WTC11 (cell line): ENCODE measurements at regions not wholly inside any gene's neighbourhood (a gene's known extent, or its start where the extent isn't known, plus 50 kb on each side); places are given as distances from the start of the nearest gene placed in this dataset.

Source experiments
- ATAC-seq: fragments of 200-7000 bp; cut with Tn5 transposase; 2 replicates; pipeline ENCODE4 v1.10.0; 2021; ENCODE audit warnings: mild to moderate bottlenecking, moderate library complexity
- CTCF ChIA-PET: fragments of 300-600 bp; sonication (Branson Sonifier 250); formaldehyde crosslinking; loops from one replicate; lab custom pipeline; 2021; ENCODE audit warnings: antibody characterized with exemption; lab: Charles Lee
- POLR2A ChIA-PET: fragments of 350-600 bp; sonication (Branson Sonifier 250); formaldehyde crosslinking; loops from one replicate; lab custom pipeline; 2021; ENCODE audit warnings: antibody characterized with exemption; lab: Charles Lee
- DNase-seq: peaks from one replicate; pipeline ENCODE4 v3.0.0; 2021; ENCODE audit warnings: low spot score
- H3K27ac Mint-ChIP-seq: 2 replicates; pipeline ENCODE4 v1.8.0; 2021; ENCODE audit warnings: mixed read lengths
- H3K27me3 Mint-ChIP-seq: 2 replicates; pipeline ENCODE4 v1.8.0; 2021; ENCODE audit warnings: low read depth, mild to moderate bottlenecking, moderate library complexity, mixed read lengths
- H3K36me3 Mint-ChIP-seq: 2 replicates; pipeline ENCODE4 v1.8.0; 2021; ENCODE audit warnings: mixed read lengths
- H3K4me1 Mint-ChIP-seq: 2 replicates; pipeline ENCODE4 v1.8.0; 2022; ENCODE audit warnings: mixed read lengths
- H3K4me3 Mint-ChIP-seq: 2 replicates; pipeline ENCODE4 v1.8.0; 2021; ENCODE audit warnings: mild to moderate bottlenecking, moderate library complexity, mixed read lengths
- H3K9me3 Mint-ChIP-seq: 2 replicates; pipeline ENCODE4 v1.8.0; 2021; ENCODE audit warnings: mixed read lengths
- CBFB ChIP-seq: sonication (generic); formaldehyde crosslinking; IDR thresholded peaks from 2 replicates; pipeline ENCODE4 v1.8.1; 2022; ENCODE audit warnings: mild to moderate bottlenecking, low read depth, missing genetic modification reagents
- CREB1 ChIP-seq: sonication (generic); formaldehyde crosslinking; IDR thresholded peaks from 2 replicates; pipeline ENCODE4 v1.8.0; 2023; ENCODE audit warnings: mild to moderate bottlenecking, missing genetic modification reagents
- ESRRA ChIP-seq: sonication (generic); formaldehyde crosslinking; IDR thresholded peaks from 2 replicates; pipeline ENCODE4 v1.8.1; 2022; ENCODE audit warnings: mild to moderate bottlenecking, missing genetic modification reagents, borderline replicate concordance
- FOXK1 ChIP-seq: sonication (generic); formaldehyde crosslinking; IDR thresholded peaks from 2 replicates; pipeline ENCODE4 v1.8.0; 2022; ENCODE audit warnings: mild to moderate bottlenecking, moderate library complexity, missing genetic modification reagents
- FOXP1 ChIP-seq: sonication (generic); formaldehyde crosslinking; IDR thresholded peaks from 2 replicates; pipeline ENCODE4 v1.8.0; 2022; ENCODE audit warnings: missing genetic modification reagents, mild to moderate bottlenecking, moderate library complexity, borderline replicate concordance
- JUN ChIP-seq: sonication (generic); formaldehyde crosslinking; IDR thresholded peaks from 2 replicates; pipeline ENCODE4 v1.8.0; 2023; ENCODE audit warnings: mild to moderate bottlenecking, missing genetic modification reagents
- KAT7 ChIP-seq: sonication (generic); formaldehyde crosslinking; IDR thresholded peaks from 2 replicates; pipeline ENCODE4 v1.8.1; 2023; ENCODE audit warnings: missing genetic modification reagents, mild to moderate bottlenecking, borderline replicate concordance
- MYBL2 ChIP-seq: sonication (generic); formaldehyde crosslinking; IDR thresholded peaks from 2 replicates; pipeline ENCODE4 v1.8.1; 2023; ENCODE audit warnings: mild to moderate bottlenecking, moderate library complexity, missing genetic modification reagents
- NFE2L1 ChIP-seq: sonication (generic); formaldehyde crosslinking; IDR thresholded peaks from 2 replicates; pipeline ENCODE4 v1.8.1; 2023; ENCODE audit warnings: missing genetic modification reagents
- SMAD4 ChIP-seq: sonication (generic); formaldehyde crosslinking; IDR thresholded peaks from 2 replicates; pipeline ENCODE4 v1.8.0; 2022; ENCODE audit warnings: mild to moderate bottlenecking, missing genetic modification reagents
- SOX15 ChIP-seq: fragments of 250-450 bp; sonication (Bioruptor Pico); IDR thresholded peaks from 2 replicates; pipeline ENCODE4 v1.9.0; 2021; ENCODE audit warnings: mild to moderate bottlenecking
- ZNF263 ChIP-seq: sonication (generic); formaldehyde crosslinking; IDR thresholded peaks from 2 replicates; pipeline ENCODE4 v1.8.1; 2022; ENCODE audit warnings: low read depth, mild to moderate bottlenecking, moderate library complexity, missing genetic modification reagents
- TF ChIP-seq, protein P1 (sequence below): sonication (generic); formaldehyde crosslinking; IDR thresholded peaks from 2 replicates; pipeline ENCODE4 v1.8.0; 2023; ENCODE audit warnings: mild to moderate bottlenecking, missing genetic modification reagents
- TF ChIP-seq, protein P2 (sequence below): sonication (generic); formaldehyde crosslinking; IDR thresholded peaks from 2 replicates; pipeline ENCODE4 v1.8.1; 2022; ENCODE audit warnings: low read depth, mild to moderate bottlenecking, moderate library complexity, missing genetic modification reagents, borderline replicate concordance
- TF ChIP-seq, protein P3 (sequence below): sonication (generic); formaldehyde crosslinking; IDR thresholded peaks from 2 replicates; pipeline ENCODE4 v1.8.0; 2022; ENCODE audit warnings: mild to moderate bottlenecking, missing genetic modification reagents
- TF ChIP-seq, protein P4 (sequence below): fragments of 250-450 bp; sonication (Bioruptor Pico); IDR thresholded peaks from 2 replicates; pipeline ENCODE4 v1.9.0; 2021; ENCODE audit warnings: mild to moderate bottlenecking
- TF ChIP-seq, protein P5 (sequence below): sonication (generic); formaldehyde crosslinking; IDR thresholded peaks from 2 replicates; pipeline ENCODE4 v1.8.0; 2022; ENCODE audit warnings: mild to moderate bottlenecking, missing genetic modification reagents
- TF ChIP-seq, protein P6 (sequence below): fragments of 250-450 bp; sonication (Bioruptor Pico); IDR thresholded peaks from 2 replicates; pipeline ENCODE4 v2.1.2; 2022; ENCODE audit warnings: mild to moderate bottlenecking, moderate library complexity
- TF ChIP-seq, protein P7 (sequence below): sonication (generic); formaldehyde crosslinking; IDR thresholded peaks from 2 replicates; pipeline ENCODE4 v1.8.1; 2023; ENCODE audit warnings: mild to moderate bottlenecking, moderate library complexity, missing genetic modification reagents
- TF ChIP-seq, protein P8 (sequence below): sonication (generic); formaldehyde crosslinking; IDR thresholded peaks from 2 replicates; pipeline ENCODE4 v1.8.1; 2023; ENCODE audit warnings: mild to moderate bottlenecking, missing genetic modification reagents

DNA sequence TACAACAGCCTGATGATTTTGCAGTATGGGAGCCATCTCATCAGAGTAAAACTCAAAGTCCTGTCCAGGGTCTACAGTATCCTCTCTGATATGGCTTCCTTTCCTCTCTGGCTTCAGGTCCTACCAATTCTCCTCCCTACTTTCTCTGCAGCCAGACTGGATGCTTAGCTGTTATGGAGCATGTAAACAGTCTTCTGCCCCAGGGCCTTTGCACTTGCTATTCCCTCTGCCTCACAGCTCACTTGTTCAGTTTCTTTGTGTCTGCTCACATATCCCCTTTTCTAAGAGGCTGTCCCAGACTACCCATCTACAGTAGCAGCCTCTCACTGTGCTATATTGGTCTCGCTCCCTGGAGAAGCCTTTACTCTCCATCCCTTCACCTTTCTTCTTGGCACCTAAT, 62.2 kb downstream of the TLNRD1 start (continued):
- TF ChIP-seq, protein P1, sequence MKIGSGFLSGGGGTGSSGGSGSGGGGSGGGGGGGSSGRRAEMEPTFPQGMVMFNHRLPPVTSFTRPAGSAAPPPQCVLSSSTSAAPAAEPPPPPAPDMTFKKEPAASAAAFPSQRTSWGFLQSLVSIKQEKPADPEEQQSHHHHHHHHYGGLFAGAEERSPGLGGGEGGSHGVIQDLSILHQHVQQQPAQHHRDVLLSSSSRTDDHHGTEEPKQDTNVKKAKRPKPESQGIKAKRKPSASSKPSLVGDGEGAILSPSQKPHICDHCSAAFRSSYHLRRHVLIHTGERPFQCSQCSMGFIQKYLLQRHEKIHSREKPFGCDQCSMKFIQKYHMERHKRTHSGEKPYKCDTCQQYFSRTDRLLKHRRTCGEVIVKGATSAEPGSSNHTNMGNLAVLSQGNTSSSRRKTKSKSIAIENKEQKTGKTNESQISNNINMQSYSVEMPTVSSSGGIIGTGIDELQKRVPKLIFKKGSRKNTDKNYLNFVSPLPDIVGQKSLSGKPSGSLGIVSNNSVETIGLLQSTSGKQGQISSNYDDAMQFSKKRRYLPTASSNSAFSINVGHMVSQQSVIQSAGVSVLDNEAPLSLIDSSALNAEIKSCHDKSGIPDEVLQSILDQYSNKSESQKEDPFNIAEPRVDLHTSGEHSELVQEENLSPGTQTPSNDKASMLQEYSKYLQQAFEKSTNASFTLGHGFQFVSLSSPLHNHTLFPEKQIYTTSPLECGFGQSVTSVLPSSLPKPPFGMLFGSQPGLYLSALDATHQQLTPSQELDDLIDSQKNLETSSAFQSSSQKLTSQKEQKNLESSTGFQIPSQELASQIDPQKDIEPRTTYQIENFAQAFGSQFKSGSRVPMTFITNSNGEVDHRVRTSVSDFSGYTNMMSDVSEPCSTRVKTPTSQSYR = no peak
- TF ChIP-seq SOX15 (CRISPR knock-in tag) = no peak
- no peak for TF ChIP-seq FOXP1 (CRISPR knock-in tag)
- no peak for TF ChIP-seq ZNF263 (CRISPR knock-in tag)
- TF ChIP-seq, protein P2, sequence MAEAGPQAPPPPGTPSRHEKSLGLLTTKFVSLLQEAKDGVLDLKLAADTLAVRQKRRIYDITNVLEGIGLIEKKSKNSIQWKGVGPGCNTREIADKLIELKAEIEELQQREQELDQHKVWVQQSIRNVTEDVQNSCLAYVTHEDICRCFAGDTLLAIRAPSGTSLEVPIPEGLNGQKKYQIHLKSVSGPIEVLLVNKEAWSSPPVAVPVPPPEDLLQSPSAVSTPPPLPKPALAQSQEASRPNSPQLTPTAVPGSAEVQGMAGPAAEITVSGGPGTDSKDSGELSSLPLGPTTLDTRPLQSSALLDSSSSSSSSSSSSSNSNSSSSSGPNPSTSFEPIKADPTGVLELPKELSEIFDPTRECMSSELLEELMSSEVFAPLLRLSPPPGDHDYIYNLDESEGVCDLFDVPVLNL (CRISPR knock-in tag) = no peak
- TF ChIP-seq JUN (CRISPR knock-in tag) = no peak
- TF ChIP-seq, protein P3, sequence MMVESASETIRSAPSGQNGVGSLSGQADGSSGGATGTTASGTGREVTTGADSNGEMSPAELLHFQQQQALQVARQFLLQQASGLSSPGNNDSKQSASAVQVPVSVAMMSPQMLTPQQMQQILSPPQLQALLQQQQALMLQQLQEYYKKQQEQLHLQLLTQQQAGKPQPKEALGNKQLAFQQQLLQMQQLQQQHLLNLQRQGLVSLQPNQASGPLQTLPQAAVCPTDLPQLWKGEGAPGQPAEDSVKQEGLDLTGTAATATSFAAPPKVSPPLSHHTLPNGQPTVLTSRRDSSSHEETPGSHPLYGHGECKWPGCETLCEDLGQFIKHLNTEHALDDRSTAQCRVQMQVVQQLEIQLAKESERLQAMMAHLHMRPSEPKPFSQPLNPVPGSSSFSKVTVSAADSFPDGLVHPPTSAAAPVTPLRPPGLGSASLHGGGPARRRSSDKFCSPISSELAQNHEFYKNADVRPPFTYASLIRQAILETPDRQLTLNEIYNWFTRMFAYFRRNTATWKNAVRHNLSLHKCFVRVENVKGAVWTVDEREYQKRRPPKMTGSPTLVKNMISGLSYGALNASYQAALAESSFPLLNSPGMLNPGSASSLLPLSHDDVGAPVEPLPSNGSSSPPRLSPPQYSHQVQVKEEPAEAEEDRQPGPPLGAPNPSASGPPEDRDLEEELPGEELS = no peak
- no peak for TF ChIP-seq NFE2L1 (CRISPR knock-in tag)
- TF ChIP-seq, protein P4, sequence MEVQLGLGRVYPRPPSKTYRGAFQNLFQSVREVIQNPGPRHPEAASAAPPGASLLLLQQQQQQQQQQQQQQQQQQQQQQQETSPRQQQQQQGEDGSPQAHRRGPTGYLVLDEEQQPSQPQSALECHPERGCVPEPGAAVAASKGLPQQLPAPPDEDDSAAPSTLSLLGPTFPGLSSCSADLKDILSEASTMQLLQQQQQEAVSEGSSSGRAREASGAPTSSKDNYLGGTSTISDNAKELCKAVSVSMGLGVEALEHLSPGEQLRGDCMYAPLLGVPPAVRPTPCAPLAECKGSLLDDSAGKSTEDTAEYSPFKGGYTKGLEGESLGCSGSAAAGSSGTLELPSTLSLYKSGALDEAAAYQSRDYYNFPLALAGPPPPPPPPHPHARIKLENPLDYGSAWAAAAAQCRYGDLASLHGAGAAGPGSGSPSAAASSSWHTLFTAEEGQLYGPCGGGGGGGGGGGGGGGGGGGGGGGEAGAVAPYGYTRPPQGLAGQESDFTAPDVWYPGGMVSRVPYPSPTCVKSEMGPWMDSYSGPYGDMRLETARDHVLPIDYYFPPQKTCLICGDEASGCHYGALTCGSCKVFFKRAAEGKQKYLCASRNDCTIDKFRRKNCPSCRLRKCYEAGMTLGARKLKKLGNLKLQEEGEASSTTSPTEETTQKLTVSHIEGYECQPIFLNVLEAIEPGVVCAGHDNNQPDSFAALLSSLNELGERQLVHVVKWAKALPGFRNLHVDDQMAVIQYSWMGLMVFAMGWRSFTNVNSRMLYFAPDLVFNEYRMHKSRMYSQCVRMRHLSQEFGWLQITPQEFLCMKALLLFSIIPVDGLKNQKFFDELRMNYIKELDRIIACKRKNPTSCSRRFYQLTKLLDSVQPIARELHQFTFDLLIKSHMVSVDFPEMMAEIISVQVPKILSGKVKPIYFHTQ (CRISPR knock-in tag) = no peak
- TF ChIP-seq, protein P5, sequence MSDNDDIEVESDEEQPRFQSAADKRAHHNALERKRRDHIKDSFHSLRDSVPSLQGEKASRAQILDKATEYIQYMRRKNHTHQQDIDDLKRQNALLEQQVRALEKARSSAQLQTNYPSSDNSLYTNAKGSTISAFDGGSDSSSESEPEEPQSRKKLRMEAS (CRISPR knock-in tag) = no peak
- TF ChIP-seq, all 79 proteins: peak for 0

DNA sequence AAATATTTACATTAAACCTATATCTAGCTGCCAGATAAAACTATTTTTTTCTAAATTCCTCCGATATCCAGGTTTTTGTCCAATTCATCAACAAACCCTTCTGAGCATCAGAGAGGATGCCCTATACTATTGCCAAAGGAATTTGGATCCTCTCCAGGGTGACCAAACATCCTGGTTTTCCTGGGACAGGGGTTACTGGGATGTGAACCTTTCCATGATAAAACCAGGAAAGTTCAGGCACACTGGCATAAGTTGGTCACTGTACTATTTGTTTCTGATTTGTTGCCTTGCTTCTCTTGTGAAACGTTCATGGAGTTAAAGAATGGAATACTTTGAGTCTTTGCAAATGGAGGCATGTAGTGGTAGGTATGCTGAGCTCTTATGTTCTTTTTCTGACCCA, 63.5 kb downstream of the TLNRD1 start:
- ATAC-seq (no peak), DNase-seq (no peak)
- H3K27ac Mint-ChIP-seq = no peak overlapping the region
- CTCF ChIA-PET = no interaction called here
- POLR2A ChIA-PET = no interaction called here
- no peaks in the 10 kb centered on the region for H3K4me1 Mint-ChIP-seq
- no peak overlapping the region for H3K4me3 Mint-ChIP-seq
- H3K9me3 Mint-ChIP-seq = no peaks in the 10 kb centered on the region
- peaks cover 3% of the 10 kb centered on the region; the same call in 1 of the 2 replicates for H3K27me3 Mint-ChIP-seq
- H3K36me3 Mint-ChIP-seq = no peaks in the 10 kb centered on the region
- TF ChIP-seq KAT7 (no peak), SMAD4 (CRISPR knock-in tag) (no peak), CBFB (no peak), FOXK1 (CRISPR knock-in tag) (no peak), MYBL2 (CRISPR knock-in tag) (no peak), ESRRA (CRISPR knock-in tag) (no peak), CREB1 (CRISPR knock-in tag) (no peak)
- TF ChIP-seq, protein P6, sequence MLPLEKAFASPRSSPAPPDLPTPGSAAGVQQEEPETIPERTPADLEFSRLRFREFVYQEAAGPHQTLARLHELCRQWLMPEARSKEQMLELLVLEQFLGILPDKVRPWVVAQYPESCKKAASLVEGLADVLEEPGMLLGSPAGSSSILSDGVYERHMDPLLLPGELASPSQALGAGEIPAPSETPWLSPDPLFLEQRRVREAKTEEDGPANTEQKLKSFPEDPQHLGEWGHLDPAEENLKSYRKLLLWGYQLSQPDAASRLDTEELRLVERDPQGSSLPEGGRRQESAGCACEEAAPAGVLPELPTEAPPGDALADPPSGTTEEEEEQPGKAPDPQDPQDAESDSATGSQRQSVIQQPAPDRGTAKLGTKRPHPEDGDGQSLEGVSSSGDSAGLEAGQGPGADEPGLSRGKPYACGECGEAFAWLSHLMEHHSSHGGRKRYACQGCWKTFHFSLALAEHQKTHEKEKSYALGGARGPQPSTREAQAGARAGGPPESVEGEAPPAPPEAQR (CRISPR knock-in tag) = no peak
- TF ChIP-seq, protein P7, sequence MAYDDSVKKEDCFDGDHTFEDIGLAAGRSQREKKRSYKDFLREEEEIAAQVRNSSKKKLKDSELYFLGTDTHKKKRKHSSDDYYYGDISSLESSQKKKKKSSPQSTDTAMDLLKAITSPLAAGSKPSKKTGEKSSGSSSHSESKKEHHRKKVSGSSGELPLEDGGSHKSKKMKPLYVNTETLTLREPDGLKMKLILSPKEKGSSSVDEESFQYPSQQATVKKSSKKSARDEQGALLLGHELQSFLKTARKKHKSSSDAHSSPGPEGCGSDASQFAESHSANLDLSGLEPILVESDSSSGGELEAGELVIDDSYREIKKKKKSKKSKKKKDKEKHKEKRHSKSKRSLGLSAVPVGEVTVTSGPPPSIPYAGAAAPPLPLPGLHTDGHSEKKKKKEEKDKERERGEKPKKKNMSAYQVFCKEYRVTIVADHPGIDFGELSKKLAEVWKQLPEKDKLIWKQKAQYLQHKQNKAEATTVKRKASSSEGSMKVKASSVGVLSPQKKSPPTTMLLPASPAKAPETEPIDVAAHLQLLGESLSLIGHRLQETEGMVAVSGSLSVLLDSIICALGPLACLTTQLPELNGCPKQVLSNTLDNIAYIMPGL = no peak
- TF ChIP-seq, protein P8, sequence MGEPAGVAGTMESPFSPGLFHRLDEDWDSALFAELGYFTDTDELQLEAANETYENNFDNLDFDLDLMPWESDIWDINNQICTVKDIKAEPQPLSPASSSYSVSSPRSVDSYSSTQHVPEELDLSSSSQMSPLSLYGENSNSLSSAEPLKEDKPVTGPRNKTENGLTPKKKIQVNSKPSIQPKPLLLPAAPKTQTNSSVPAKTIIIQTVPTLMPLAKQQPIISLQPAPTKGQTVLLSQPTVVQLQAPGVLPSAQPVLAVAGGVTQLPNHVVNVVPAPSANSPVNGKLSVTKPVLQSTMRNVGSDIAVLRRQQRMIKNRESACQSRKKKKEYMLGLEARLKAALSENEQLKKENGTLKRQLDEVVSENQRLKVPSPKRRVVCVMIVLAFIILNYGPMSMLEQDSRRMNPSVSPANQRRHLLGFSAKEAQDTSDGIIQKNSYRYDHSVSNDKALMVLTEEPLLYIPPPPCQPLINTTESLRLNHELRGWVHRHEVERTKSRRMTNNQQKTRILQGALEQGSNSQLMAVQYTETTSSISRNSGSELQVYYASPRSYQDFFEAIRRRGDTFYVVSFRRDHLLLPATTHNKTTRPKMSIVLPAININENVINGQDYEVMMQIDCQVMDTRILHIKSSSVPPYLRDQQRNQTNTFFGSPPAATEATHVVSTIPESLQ (CRISPR knock-in tag) = no peak
